CMK (cell line): ENCODE measurements at regions not wholly inside any gene's neighbourhood (a gene's known extent, or its start where the extent isn't known, plus 50 kb on each side); places are given as distances from the start of the nearest gene placed in this dataset.
"Not testable (repeated sequence)": the region's sequence is repeated elsewhere in the genome, so short reads cannot be mapped to it uniquely, and the experiment has no call there.

Experiments used
- DNase-seq: peaks from one replicate; pipeline ENCODE4 v3.0.0-alpha.2; 2010; ENCODE audit warnings: low read depth

DNA sequence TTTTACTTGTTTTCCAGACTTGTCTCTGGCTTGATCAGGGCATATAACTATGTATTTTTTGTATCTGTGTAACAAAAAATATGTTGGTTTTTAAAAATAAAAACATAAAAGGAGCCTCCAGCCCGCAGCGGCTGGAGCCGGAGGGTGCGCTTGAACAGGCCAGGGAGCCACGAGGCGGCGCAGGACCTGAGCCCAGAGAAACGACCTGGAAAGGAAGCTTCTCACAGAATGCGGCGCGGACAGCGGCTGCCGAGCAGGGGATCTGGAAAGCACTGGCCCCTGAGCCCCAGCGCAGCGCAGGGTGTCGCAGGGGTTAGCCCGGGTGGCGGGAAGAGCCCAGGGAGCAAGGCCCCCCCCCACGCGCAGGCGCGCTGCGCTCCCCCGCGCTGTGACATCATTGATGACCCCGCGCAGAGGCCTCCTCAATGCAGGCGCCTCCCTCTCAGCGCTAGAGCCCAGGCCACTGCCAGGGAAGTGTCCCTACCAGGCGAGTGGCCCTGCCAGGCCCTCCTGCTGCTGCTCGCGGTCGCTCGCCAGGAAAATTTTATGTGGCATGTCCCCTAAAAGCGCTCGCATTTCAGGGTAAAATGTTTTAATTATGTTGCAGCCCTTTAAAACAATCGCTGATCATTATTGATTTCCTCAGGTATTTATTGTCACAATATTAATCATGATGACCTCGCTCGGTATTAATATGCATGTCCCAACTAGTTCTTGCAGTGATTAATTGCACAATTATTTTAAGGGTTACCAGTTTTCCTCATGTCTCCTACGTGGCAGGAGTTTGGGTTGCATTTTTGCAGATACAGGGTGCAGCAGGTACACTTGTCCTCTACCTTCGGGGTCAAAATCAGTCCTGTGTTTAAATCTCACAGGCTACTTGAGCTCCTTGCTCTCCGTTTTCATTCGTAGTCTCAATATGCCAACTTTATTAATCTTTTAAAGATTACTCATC lies 134.2 kb downstream of the USP22 start:
- DNase-seq: peak; percentile 59

DNA sequence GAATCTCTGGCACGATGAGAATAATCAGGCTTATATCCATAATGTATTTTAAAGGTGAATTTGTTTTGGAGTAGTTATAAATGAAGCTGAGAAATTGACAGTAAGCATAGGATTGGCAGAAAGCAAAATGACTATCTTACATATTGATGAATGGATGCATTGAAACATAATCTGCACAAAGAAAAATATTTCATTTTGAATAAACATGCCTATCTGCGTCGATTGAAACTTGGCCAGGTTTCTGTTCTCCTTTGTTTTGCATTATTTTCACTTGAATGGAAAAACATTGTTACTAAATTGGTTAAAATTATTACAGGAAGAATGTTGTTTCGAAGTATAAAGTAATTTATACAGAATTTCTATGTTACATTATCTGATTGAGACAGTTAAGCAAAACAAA lies 128.2 kb downstream of the USP22 start:
- DNase-seq: no peak

DNA sequence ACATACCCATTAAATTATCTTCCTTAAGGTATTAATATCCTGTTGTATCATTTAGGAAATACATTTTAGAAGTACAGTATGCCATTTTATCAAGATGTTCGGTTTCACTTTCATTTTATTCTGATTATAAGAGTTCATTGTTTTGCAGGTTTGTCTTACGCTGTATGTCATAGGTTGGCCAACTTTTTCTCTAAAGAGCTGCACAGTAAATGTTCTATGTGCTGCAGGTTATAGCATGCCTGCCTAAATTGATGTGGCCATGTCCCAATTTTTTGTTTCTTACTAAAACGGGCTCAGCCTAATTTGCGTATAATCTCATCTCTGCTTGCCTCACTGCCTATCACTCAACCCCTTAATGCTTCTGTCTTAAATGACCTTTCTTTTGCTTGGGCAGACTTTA lies 126.4 kb downstream of the USP22 start:
- DNase-seq: no peak

DNA sequence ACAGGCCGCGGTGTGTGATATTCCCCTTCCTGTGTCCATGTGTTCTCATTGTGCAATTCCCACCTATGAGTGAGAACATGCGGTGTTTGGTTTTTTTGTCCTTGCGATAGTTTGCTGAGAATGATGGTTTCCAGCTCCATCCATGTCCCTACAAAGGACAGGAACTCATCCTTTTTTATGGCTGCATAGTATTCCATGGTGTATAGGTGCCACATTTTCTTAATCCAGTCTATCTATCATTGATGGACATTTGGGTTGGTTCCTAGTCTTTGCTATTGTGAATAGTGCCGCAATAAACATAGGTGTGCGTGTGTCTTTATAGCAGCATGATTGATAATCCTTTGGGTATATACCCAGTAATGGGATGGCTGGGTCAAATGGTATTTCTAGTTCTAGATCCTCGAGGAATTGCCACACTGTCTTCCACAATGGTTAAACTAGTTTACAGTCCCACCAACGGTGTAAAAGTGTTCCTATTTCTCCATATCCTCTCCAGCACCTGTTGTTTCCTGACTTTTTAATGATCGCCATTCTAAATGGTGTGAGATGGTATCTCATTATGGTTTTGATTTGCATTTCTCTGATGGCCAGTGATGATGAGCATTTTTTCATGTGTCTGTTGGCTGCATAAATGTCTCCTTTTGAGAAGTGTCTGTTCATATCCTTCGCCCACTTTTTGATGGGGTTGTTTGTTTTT lies 125.1 kb downstream of the USP22 start:
- not testable (repeated sequence) for DNase-seq

DNA sequence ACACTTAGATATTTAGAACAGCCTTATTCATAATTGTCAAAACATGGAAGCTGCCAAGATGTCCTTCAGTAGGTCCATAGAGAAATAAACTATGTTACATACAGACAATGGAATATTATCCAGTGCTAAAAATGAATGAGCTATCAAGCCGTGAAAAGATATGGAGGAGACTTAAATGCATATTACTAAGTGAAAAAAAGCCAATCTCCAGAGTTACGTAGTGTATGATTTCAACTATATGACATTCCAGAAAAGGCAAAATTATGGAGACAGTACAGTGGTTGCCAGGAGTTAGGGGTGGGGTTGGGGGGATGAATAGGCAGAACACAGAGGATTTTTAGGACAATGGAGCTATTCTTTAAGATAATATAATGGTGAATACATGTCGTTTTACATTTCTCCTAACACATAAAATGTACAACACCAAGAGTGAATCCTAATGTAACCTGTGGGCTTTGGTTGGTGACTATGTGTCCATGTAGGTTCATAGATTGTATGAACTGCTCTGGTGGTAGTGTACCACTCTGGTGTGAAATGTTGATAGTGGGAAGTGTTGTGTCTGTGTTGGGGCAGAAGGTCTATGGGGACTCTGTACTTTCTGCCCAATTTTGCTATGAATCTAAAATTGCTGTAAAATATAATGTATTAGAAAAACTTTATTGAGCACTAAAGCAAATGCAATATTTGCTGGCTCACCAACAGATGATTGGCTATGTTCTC lies 122.6 kb downstream of the USP22 start:
- no peak for DNase-seq

DNA sequence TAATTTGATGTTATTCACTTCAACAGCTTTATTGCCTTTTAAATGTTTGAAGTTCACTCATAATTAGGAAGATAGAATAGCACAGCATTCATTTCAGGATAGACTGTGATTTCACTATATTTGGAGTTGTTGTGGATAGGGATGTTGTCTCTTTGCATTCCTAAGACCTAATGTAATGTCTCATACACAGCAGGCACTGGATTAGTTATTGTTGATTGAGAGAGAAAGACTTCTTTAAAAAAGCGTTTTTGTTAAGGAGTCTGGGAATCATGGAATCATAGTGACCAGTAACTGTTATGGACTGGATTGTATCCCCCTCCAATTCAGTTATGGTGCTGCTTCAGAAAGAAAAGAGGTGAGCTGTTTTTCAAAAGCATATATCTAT lies 122.0 kb downstream of the USP22 start:
- DNase-seq: no peak

DNA sequence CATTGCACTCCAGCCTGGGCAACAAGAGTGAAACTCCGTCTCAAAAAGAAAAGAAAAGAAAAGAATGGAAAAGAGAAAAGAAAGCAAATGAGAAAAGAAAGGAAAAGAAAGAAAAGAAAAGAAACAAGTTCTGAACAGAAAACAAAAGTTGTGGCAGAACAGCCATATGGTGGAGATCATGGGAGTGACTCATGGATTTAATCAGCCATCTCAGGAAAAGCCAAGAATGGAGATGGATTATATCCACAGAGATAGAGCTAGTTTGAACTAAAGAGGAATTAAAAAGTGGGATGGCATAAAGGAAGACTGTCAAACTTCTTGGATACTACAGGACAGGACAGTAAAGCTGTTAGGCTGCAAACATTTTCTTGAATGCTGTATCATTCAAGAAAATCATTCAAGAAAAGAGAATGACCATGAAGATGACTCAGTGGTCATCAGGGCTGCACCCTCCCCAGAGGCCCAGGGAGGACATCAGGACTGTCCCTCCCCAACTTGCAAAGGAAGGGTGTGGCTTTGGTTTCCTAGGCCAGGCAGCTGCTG lies 120.6 kb downstream of the USP22 start:
- no peak for DNase-seq

DNA sequence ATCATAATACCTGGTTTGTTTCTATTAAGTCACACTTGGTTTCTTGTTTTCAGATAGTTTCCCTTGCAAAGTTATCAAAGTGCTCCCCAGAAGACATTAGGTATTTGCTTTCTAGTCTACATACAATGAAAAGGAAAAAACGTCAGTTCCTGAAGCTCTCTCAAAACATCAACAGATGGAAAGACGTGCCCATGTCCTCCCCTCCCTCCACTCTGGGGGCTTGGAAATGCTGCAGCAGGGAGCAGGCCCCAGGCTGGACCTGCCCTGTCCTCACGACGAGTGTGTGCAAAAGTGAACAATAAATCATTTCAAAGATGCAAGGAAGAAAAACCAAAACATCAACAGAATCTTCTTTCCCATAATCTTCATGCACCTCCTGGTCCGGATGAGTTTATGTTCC lies 118.5 kb downstream of the USP22 start:
- DNase-seq: no peak

DNA sequence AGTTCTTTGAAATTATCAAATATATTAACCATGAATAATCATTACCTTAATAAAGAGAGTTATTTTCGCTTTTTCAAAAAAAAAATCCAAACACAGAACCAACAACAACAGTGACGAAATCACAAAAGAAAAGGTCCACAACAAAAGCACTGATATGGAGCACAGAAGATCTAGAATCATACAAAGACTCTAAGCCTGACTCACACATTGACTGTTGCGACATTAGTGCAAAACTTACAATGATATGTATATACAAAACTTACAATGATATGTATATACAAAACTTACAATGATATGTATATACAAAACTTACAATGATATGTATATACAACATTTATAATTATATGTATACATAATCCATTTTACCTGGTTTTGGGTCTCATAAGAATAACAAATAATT lies 117.7 kb downstream of the USP22 start:
- no peak for DNase-seq

DNA sequence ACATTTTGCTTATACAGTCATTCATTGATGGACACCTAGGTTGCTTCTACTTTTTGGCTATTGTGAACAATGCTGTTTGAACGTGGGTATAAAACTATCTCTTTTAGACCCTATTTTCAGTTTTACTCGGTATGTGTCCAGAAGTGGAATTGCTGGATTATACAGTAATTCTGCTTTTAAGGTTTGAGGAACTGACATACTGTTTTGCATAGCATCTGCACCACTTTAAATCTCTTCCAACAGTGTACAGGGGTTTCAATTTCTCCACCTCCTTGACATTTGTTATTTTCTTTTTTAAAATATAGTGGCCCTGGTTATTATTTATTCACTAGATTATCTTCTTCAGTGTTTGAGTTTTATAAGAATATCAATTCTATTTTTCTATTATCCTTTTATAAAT lies 116.9 kb downstream of the USP22 start:
- no peak for DNase-seq

DNA sequence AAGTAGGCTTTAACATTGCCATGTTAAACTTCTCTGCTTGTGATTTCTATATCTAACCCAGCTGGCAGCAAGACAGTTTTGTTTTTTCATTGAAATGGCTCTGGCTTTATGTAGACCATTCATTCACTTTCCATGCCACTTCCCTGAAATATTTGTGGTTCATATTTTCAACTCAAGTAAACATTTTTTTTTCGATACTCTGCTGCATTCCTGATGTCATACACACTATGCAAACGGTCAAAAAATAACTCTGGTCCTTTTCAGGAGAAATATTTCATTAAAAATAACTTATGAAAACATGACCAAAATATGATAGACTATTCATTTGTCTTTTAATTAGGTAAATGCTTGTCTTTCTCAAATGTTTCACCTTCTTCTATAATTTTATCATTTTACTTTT lies 116.3 kb downstream of the USP22 start:
- DNase-seq: no peak

DNA sequence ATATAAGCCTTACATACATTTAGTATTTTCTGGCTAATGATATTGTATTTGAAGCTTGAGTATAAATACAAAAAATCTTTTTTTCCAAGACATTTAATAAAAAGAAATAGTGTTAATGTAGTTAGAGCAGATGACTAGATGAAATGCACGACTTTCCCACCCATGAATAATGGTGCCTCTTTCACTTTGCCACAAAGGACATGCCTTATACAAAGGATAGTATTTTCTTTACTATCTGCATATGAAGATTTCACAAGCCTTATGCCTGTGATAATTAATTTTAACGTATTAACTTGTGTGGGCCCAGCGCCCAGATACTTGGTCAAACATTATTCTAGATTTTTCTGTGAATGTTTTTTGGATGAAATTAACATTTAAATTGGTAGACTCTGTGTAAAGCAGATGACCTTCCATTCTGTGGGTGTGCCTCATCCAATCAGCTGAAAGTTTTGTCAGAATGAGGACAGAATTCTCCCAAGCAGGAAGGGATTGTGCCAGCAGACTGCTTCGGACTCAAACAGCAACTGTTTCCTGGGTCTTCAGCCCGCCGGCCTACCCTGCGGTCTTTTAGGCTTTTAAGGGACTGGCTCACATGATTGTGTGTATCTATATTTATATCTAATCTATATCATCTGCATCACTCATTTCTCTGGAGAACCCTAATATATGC lies 115.4 kb downstream of the USP22 start:
- no peak for DNase-seq

DNA sequence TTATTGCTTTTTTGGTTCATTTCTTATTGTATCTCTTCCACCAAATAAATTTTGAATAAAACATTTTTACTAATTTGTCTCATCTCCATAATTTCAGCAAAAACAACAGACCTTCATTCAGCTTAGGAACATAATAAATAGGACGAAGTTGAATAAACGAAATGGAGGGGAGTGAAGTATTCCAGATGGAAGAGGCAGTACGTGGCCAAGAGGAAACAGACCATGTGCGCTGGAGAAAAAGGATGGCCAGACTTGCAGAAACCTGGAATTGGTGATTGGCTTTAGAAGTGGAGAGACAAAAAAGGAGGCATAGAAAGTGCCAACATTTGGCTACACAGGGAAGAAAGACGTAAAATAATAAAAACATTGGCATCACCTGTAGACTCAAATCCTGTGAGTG lies 113.5 kb downstream of the USP22 start:
- no peak for DNase-seq

DNA sequence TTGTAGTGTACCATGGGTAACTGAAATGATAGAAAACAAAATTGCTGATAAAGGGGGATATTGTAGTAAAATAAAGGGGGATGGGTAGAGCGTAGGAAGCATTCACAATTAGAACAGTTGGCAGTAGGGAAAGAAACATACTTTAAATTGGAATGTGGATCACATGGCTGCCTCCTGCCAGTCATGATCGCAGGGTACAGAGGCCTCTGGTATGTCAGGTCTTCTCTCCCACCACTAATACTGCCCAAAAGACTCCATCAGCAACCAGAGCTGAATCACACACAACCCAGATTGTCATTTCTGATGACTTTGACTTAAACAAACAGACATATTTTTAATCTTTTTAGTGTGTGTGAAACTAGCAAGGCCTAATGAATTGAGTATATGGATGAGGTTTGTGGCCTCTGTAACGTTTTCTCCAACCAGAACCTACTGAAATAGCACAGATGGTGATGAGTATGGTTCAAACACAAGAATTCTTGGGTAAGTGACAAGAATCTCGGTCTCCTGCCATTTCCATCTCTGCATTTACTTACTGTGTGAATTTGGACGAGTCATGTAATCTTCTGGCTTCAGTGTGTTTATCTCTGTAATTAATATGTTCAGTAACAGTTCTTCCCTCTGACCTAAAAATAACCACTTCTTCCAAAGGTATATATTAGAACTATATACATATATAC lies 112.6 kb downstream of the USP22 start:
- no peak for DNase-seq

DNA sequence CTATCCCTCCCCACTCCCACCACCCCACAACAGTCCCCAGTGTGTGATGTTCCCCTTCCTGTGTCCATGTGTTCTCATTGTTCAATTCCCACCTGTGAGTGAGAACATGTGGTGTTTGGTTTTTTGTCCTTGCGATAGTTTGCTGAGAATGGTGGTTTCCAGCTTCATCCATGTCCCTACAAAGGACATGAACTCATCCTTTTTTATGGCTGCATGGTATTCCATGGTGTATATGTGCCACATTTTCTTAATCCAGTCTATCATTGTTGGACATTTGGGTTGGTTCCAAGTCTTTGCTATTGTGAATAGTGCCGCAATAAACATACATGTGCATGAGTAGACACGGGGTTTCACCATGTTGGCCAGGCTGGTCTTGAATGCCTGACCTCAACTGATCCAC lies 109.8 kb downstream of the USP22 start:
- DNase-seq: not testable (repeated sequence)

DNA sequence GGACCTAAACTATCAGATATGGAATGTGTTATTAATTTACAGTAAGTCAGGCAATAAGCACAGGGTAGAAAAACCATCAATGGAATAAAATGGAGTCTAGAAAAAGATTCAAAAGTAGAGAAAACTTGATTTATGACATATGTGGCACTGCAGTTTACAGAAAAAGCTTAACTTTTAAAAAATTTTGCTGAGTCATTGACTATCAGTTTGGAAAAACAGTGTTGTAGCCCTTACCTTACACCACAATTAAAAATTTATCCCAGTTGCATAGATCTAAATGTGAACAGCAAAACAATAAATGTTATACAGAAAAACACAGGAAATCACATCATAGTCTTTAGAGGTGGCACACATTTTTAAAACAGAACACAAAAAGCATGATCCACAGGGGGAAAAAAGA lies 108.5 kb downstream of the USP22 start:
- DNase-seq: no peak

DNA sequence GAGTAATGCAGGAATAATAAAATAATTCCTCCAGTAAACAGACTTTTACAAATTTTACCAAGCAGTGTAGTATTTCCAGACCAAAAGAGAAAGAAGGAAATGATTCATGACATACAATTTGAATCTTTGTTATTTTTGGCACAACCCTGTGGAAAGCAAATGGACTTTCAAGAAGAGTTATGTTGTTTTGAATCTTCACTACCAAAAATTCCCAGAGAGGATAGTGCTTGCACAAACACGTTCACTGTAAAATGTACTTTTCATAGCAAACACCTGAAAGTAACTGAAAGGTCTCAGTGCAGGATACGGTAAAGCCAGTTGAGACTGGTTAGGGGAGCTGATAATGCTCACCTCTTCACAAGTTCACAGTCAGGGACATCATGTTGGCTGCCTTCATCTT lies 107.1 kb downstream of the USP22 start:
- DNase-seq: no peak

DNA sequence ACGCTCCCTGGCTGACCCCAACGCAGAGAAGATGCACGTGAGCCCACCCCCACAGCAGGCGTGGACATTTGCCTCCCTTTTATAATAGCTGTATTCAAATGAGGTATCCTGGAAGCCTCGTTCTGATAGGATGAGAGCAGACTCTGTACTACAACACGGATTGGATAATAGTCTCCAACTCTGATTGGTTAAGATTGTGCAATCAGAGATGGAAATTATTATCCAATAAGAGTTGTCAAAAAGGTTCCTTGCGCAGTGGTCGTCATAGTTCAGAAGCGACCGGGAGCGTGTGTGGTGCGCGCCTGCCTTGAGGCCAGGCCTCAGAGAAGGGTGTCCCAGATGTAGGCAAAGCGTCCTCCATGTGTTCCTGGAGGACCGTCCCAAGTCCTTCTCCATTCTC lies 104.6 kb downstream of the USP22 start:
- DNase-seq: no peak

DNA sequence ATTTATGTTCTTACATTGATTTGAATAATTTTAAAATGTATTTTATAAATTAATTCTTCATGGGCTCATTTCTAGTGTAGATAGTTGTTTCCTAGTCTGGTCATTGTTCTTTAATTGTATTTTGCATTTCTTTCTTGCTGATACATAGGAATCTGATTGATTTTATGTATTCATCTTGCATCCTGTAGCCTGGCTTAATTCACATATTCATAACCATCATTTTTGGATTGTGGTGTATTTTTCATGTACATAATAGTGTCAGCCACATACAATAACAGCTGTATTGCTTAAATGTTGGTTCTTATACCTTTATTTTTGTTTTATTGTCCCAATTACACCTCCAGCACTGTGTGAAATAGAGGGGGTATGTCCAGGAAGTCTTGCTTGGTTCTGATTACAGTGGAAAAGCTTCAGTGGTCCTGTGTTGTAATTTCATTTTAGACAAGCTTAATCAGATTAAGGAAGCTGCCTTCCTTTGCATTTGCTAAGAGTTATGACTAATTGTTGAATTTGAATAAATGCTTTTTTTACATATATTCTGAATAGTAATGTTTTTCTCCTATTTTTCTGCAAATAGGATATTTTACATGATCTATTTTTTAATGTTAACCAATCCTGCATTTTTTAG lies 103.7 kb downstream of the USP22 start:
- no peak for DNase-seq

DNA sequence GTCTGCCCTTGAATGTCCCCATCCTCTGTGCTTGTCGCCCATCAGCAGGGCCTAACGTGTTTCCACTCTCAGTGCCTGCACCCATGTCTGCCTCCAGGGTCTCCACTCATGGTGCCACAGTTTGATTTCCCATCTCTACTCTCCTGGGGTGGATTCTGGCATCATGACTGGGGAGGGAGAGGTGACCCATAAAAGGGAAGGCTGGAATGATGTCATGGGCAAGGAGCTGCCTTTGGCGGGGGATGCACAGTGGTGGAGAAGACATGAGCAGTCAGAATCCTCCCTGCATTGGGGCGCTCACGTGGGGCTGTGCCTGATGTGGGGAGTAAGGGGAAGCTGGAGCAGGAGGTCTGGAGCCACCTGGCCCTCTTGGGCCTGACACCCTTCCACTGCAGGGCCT lies 100.9 kb downstream of the USP22 start:
- DNase-seq: no peak
